Erythroblast (primary cell): ENCODE measurements at regions not wholly inside any gene's neighbourhood (a gene's known extent, or its start where the extent isn't known, plus 50 kb on each side); places are given as distances from the start of the nearest gene placed in this dataset.

ENCODE experiments used
- GATA1 ChIP-seq: IDR thresholded peaks from 2 replicates; pipeline ENCODE4 v1.6.1; 2011; ENCODE audit warnings: low read depth, mild to moderate bottlenecking, control low read depth, low read length, moderate library complexity
- POLR2A ChIP-seq: IDR thresholded peaks from 2 replicates; pipeline ENCODE4 v1.6.1; 2011; ENCODE audit warnings: mild to moderate bottlenecking, low read length

- TF ChIP-seq POLR2A (no peak), GATA1 (no peak)
Observed at GRCh38 chr1:96579636-96580035, 141.9 kb upstream of the PTBP2 start.
